Fibroblast of lung (primary cell): ENCODE measurements at regions not wholly inside any gene's neighbourhood (a gene's known extent, or its start where the extent isn't known, plus 50 kb on each side); places are given as distances from the start of the nearest gene placed in this dataset.

Source experiments
- EZH2 ChIP-seq: IDR thresholded peaks from 2 replicates; pipeline ENCODE4 v1.5.1; 2012; ENCODE audit warnings: low read length, control low read depth, mild to moderate bottlenecking; ENCODE audit errors: missing control alignments
- TF ChIP-seq, protein P1 (sequence below), 2 donors: IDR thresholded peaks in 1 of 2; conservative IDR thresholded peaks in 1 of 2; 1 replicate in 1 of 2; 2 replicates in 1 of 2; pipeline ENCODE4 v1.5.1; 2011 to 2012; ENCODE audit warnings: low read length in 2 of 2, control low read depth in 1 of 2, inconsistent platforms in 1 of 2, low read depth in 1 of 2, mild to moderate bottlenecking in 1 of 2

- TF ChIP-seq, protein P1, sequence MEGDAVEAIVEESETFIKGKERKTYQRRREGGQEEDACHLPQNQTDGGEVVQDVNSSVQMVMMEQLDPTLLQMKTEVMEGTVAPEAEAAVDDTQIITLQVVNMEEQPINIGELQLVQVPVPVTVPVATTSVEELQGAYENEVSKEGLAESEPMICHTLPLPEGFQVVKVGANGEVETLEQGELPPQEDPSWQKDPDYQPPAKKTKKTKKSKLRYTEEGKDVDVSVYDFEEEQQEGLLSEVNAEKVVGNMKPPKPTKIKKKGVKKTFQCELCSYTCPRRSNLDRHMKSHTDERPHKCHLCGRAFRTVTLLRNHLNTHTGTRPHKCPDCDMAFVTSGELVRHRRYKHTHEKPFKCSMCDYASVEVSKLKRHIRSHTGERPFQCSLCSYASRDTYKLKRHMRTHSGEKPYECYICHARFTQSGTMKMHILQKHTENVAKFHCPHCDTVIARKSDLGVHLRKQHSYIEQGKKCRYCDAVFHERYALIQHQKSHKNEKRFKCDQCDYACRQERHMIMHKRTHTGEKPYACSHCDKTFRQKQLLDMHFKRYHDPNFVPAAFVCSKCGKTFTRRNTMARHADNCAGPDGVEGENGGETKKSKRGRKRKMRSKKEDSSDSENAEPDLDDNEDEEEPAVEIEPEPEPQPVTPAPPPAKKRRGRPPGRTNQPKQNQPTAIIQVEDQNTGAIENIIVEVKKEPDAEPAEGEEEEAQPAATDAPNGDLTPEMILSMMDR (conservative IDR thresholded peaks at IDR 0.05 in 1 of 2, IDR thresholded peaks at IDR 0.05 in 1 of 2; ENCODE audit: low read depth in 1 of 2, low read length in 2 of 2): no peak
- TF ChIP-seq EZH2: no peak
Measured at GRCh38 chr13:53901593-53901992, 873.0 kb downstream of the OLFM4 start.
